ENCODE measurements at regions not wholly inside any gene's neighbourhood (a gene's known extent, or its start where the extent isn't known, plus 50 kb on each side); places are given as distances from the start of the nearest gene placed in this dataset.

DNA sequence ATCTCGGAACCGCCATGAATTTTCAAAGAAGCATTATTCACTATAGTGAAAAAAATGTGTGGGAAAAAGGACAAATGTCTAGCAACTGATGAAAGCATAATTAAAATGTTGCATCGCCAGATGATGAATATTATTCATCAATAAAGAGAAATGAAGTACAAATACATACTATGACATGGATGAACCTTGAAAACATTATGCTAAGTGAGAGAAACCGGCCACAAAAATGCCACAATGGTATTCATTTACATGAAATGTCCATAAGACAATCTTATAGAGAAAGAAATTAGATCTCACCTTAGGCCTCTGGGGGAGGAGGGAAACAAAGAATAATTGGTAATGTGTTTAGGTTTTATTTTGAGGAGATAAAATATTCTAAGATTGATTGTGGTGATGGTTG is 645.0 kb downstream of the EFNB2 start:
- TF ChIP-seq, protein P1, sequence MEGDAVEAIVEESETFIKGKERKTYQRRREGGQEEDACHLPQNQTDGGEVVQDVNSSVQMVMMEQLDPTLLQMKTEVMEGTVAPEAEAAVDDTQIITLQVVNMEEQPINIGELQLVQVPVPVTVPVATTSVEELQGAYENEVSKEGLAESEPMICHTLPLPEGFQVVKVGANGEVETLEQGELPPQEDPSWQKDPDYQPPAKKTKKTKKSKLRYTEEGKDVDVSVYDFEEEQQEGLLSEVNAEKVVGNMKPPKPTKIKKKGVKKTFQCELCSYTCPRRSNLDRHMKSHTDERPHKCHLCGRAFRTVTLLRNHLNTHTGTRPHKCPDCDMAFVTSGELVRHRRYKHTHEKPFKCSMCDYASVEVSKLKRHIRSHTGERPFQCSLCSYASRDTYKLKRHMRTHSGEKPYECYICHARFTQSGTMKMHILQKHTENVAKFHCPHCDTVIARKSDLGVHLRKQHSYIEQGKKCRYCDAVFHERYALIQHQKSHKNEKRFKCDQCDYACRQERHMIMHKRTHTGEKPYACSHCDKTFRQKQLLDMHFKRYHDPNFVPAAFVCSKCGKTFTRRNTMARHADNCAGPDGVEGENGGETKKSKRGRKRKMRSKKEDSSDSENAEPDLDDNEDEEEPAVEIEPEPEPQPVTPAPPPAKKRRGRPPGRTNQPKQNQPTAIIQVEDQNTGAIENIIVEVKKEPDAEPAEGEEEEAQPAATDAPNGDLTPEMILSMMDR (IDR thresholded peaks at IDR 0.05; ENCODE audit: control insufficient read depth, extremely low read depth, insufficient read depth) = no peak
- H3K4me3 ChIP-seq (ENCODE audit: low read depth, low read length) = no peak overlapping the region
- no peak for DNase-seq (ENCODE audit: low read depth)

DNA sequence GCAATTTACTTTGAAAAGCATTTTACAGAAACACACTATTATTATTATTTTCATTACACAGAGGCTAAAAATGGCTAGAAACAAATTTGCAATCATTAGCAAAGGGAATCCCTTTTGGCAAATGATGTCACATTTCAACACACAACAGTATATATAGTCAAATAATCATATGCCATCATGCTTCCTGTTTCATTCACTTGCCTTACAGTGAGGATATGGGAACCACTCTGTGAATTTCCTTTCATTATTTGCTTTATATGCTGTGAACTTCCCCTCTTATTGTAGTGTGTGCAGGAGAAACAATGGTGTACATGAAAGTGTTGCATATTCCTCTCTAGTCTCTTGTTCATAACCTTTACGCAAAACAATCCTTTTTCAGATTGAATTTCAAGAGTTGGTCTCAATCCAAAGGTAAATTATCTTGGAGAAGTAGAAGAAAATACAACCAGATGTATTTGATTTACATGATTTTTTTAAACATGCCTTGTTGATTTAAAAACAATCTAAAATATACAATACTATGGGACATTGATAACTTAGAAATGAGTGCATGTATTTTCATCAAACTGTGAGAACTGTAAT is 657.3 kb downstream of the EFNB2 start:
- DNase-seq (ENCODE audit: low read depth) = no peak
- TF ChIP-seq, protein P1 (IDR thresholded peaks at IDR 0.05; ENCODE audit: control insufficient read depth, extremely low read depth, insufficient read depth) = no peak
- no peak overlapping the region for H3K4me3 ChIP-seq (ENCODE audit: low read depth, low read length)

DNA sequence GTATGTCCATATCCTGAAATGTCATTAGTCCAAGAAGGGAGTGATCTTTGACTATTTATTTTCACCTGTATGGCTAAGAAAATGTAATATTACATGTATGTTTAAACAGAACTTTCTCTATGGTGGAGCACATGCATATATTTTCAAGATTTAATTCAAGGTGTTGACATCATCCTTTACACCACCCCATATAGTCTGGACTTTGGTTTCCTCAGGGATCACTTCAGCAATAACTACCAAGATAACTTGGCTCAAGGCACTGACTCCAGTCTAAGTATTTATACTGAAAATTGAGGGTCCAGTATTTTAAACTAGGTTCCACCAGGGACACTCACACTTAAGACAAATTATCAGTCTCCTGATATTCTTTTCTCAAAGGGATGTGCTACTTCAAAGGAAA is 660.6 kb downstream of the EFNB2 start:
- no peak overlapping the region for H3K4me3 ChIP-seq (ENCODE audit: low read depth, low read length)
- TF ChIP-seq, protein P1 (IDR thresholded peaks at IDR 0.05; ENCODE audit: control insufficient read depth, extremely low read depth, insufficient read depth) = no peak
- no peak for DNase-seq (ENCODE audit: low read depth)

DNA sequence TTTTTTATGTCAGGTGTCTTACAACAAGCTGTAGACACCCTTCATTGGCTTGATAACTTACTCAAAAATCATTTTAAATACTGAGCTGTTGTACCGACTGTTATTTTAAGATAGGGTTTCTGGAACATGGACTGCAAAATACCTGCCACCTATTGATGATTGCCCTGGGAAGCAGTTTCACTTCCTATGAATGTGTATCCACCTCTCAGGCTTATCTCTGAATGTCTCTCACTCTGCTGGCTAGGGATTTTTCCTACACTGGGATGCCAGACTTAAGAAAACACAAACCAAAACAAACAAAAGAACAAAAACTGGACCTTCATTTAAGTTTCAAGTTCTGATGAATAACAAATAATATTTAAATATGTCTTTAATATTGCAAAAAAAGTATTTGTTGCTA is 663.7 kb downstream of the EFNB2 start:
- TF ChIP-seq, protein P1 (IDR thresholded peaks at IDR 0.05; ENCODE audit: control insufficient read depth, extremely low read depth, insufficient read depth) = no peak
- no peak for DNase-seq (ENCODE audit: low read depth)
- H3K4me3 ChIP-seq (ENCODE audit: low read depth, low read length) = no peak overlapping the region

DNA sequence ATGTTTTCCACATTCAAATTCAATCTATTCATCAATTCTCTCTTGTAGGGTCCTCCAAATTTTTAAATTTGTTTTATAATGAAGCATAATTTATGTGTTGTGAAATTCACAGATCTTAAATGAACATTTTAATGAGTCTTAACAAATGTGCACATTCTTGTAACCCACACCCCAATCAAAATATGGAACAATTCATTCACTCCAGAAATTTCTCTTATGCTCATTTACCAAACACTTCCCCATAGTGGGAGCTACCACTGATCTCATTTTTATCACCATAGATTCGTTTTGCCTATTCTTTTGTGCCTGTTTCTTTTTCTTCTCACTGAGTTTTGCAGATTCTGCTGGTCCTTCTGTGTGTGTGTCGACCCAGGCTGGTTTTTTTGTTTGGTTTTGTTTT is 664.1 kb downstream of the EFNB2 start:
- TF ChIP-seq, protein P1 (IDR thresholded peaks at IDR 0.05; ENCODE audit: control insufficient read depth, extremely low read depth, insufficient read depth) = no peak
- DNase-seq (ENCODE audit: low read depth) = no peak
- H3K4me3 ChIP-seq (ENCODE audit: low read depth, low read length) = no peak overlapping the region

DNA sequence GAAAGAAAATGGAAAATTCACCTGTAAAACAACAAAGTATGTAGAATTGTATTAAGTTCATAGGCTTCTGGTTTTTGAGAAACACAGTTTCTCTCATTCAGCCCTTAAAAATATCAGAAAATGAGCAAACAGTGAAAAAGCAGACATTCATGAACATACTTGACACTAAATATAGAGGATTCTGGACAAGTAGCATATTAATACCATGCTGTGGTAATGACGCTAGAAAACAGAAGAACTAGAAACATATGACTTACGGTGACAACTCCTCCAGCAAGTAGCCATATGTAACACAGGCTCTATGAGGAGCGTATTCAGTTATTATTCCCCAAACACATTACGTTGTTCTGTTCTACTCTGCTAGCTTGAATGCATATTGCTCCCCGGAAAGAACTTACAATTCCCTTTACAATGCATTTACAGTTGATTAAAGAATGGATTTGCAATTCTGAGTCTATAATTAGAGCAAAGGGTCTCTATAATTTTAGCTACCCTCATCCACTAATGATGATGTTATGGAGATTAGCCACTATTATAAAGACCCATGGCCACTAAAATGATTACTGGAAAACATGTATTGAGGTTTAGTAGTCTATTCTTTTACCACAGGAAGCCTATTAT is 672.1 kb downstream of the EFNB2 start:
- TF ChIP-seq, protein P1 (IDR thresholded peaks at IDR 0.05; ENCODE audit: control insufficient read depth, extremely low read depth, insufficient read depth) = no peak
- H3K4me3 ChIP-seq (ENCODE audit: low read depth, low read length) = no peak overlapping the region
- DNase-seq (ENCODE audit: low read depth) = no peak

DNA sequence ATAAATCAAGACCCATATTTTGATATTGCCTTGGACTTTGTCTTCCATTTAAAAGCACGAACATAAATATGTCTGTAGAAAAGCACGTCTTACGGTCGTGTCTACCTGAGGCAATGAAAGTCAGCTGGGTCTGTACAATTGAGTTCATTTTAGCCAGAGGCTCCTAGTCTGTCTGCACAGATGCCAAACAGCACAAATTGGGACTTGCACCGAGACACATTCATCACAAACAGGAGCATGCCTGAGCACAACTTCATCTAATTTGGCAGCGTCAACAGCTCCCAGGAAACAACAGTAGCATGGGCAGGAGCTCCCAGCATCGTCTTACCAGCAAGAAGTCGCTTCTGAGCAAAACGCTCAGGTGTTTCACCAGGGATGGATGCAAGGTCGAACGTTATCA is 687.0 kb downstream of the EFNB2 start:
- DNase-seq (ENCODE audit: low read depth) = no peak
- H3K4me3 ChIP-seq (ENCODE audit: low read depth, low read length) = no peak overlapping the region; the same call in 1 of the 2 replicates
- TF ChIP-seq, protein P1 (IDR thresholded peaks at IDR 0.05; ENCODE audit: control insufficient read depth, extremely low read depth, insufficient read depth) = no peak

Data from LNCaP clone FGC (cell line).